ENCODE measurements at regions not wholly inside any gene's neighbourhood (a gene's known extent, or its start where the extent isn't known, plus 50 kb on each side); places are given as distances from the start of the nearest gene placed in this dataset.

DNA sequence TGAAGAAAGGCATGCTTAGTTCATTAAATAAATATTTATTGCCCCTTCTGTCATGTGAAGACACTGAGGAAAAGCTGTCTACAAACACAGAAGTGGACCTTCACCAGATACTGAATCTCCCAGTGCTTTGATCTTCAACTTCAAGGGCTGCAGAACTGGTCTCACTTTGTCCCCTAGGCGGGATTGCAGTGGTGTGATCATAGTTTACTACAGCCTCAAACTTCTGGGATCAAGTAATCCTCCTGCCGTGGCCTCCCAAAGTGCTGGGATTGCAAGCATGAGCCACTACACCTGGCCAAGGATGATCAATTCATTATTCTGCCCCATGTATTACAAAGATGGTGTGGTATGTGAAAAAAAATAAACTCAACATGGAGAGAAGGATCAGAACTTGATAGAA is 496.2 kb upstream of the HS3ST5 start:
- TF ChIP-seq, protein P1, sequence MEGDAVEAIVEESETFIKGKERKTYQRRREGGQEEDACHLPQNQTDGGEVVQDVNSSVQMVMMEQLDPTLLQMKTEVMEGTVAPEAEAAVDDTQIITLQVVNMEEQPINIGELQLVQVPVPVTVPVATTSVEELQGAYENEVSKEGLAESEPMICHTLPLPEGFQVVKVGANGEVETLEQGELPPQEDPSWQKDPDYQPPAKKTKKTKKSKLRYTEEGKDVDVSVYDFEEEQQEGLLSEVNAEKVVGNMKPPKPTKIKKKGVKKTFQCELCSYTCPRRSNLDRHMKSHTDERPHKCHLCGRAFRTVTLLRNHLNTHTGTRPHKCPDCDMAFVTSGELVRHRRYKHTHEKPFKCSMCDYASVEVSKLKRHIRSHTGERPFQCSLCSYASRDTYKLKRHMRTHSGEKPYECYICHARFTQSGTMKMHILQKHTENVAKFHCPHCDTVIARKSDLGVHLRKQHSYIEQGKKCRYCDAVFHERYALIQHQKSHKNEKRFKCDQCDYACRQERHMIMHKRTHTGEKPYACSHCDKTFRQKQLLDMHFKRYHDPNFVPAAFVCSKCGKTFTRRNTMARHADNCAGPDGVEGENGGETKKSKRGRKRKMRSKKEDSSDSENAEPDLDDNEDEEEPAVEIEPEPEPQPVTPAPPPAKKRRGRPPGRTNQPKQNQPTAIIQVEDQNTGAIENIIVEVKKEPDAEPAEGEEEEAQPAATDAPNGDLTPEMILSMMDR (IDR thresholded peaks at IDR 0.05; ENCODE audit: low read depth, low read length, poor library complexity, severe bottlenecking): no peak
- no peak for TF ChIP-seq EZH2phosphoT487 (IDR thresholded peaks at IDR 0.05; ENCODE audit: borderline replicate concordance, low read length)
